Vagina (tissue), 2 donors: ENCODE measurements at regions not wholly inside any gene's neighbourhood (a gene's known extent, or its start where the extent isn't known, plus 50 kb on each side); places are given as distances from the start of the nearest gene placed in this dataset.

Source experiments
- POLR2A ChIP-seq, 2 donors: fragments of 450-650 bp; IDR thresholded peaks; one replicate each; pipeline ENCODE4 v1.6.1; 2017; ENCODE audit warnings: antibody characterized with exemption in 2 of 2, mild to moderate bottlenecking in 2 of 2, moderate library complexity in 2 of 2
- TF ChIP-seq, protein P1 (sequence below), 3 experiments: fragments of 450-650 bp in 2 of 3; fragments of 200-600 bp in 1 of 3; sonication (generic) in 1 of 3; IDR thresholded peaks; one replicate each; pipeline ENCODE4 v1.5.1; 2017 to 2019; ENCODE audit warnings: antibody characterized with exemption in 3 of 3, mild to moderate bottlenecking in 2 of 3, moderate library complexity in 2 of 3

DNA sequence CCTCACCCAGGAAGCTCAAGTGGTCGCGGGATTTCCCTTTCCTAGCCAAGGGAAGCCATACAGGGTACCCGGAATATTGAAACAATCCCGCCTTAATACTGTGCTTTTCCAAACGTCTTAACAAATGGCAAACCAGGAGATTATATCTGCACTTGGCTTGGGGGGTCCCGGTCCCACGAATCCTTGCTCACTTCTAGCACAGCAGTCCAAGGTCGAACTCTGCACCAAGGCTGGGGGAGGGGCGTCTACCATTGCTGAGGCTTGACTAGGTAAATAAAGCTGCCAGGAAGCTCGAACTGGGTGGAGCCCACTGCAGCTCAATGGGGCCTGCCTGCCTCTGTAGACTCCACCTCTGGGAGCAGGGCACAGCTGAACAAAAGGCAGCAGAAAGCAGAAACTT is 1644.8 kb downstream of the PCDH9 start:
- TF ChIP-seq, protein P1, sequence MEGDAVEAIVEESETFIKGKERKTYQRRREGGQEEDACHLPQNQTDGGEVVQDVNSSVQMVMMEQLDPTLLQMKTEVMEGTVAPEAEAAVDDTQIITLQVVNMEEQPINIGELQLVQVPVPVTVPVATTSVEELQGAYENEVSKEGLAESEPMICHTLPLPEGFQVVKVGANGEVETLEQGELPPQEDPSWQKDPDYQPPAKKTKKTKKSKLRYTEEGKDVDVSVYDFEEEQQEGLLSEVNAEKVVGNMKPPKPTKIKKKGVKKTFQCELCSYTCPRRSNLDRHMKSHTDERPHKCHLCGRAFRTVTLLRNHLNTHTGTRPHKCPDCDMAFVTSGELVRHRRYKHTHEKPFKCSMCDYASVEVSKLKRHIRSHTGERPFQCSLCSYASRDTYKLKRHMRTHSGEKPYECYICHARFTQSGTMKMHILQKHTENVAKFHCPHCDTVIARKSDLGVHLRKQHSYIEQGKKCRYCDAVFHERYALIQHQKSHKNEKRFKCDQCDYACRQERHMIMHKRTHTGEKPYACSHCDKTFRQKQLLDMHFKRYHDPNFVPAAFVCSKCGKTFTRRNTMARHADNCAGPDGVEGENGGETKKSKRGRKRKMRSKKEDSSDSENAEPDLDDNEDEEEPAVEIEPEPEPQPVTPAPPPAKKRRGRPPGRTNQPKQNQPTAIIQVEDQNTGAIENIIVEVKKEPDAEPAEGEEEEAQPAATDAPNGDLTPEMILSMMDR (IDR thresholded peaks at IDR 0.05), result no peak
- no peak for TF ChIP-seq POLR2A (IDR thresholded peaks at IDR 0.05)
